K562 (cell line): ENCODE measurements at regions not wholly inside any gene's neighbourhood (a gene's known extent, or its start where the extent isn't known, plus 50 kb on each side); places are given as distances from the start of the nearest gene placed in this dataset.

ENCODE experiments used
- ATAC-seq: fragments of 200-7000 bp; cut with Tn5 transposase; 3 replicates; pipeline ENCODE4 v1.9.1; 2020; ENCODE audit warnings: moderate library complexity
- BruUV-seq: library from RNA; stranded (reverse); fragments of 400-500 nt; replicated peaks from 2 replicates; lab custom pipeline; 2021; lab: Mats Ljungman, UMichigan
- CTCF ChIA-PET: fragments of 300-600 bp; formaldehyde crosslinking; extraction: SDS; loops from one replicate; lab custom pipeline; 2021; ENCODE audit warnings: low intra/inter-chr PET ratio; lab: Yijun Ruan, JAX
- POLR2A ChIA-PET: fragments of 300-600, 350-650 bp; sonication (Branson Sonifier 250); formaldehyde crosslinking; extraction: SDS; loops from one replicate; lab custom pipeline; 2021; ENCODE audit warnings: antibody characterized with exemption, inconsistent platforms; lab: Yijun Ruan, JAX
- DNase-seq, 4 experiments: peaks; one replicate each; pipeline versions ENCODE4 v3.0.0 to v3.0.0-alpha.2; 2011 to 2018; ENCODE audit warnings: low spot score in 3 of 4, mixed read lengths in 3 of 4; ENCODE audit errors: extremely low read depth in 1 of 4
- FAIRE-seq: peaks from 2 replicates; lab custom pipeline; 2011; peaks lifted over from hg19 to GRCh38; lab: Jason Lieb, UNC
- H2AFZ ChIP-seq: 2 replicates; pipeline ENCODE4 v1.6.0; 2011; ENCODE audit warnings: low read depth, low read length, control low read depth, inconsistent platforms
- H3K27ac ChIP-seq: fragments of 200-600 bp; 3 replicates; pipeline ENCODE4 v1.8.0; 2011; ENCODE audit warnings: low read depth, mild to moderate bottlenecking, control low read depth, inconsistent platforms, low read length, moderate library complexity, mixed read lengths; ENCODE audit errors: extremely low read depth
- H3K27me3 ChIP-seq, 2 experiments: fragments of 300-600 bp in 1 of 2; 2 replicates in 1 of 2; 3 replicates in 1 of 2; pipeline versions ENCODE4 v1.6.0 to v1.8.0; 2011; ENCODE audit warnings: inconsistent platforms in 2 of 2, low read length in 2 of 2, mild to moderate bottlenecking in 1 of 2, mixed read lengths in 1 of 2, moderate library complexity in 1 of 2; ENCODE audit not compliant: control insufficient read depth in 2 of 2, insufficient read depth in 2 of 2
- H3K36me3 ChIP-seq: fragments of 300-600 bp; 3 replicates; pipeline ENCODE4 v1.8.0; 2011; ENCODE audit warnings: mild to moderate bottlenecking, low read length, inconsistent platforms; ENCODE audit not compliant: control insufficient read depth, insufficient read depth
- H3K4me1 ChIP-seq, 2 experiments: fragments of 200-600 bp in 1 of 2; replicated peaks in 1 of 2; 2 replicates in 1 of 2; 3 replicates in 1 of 2; pipeline versions ENCODE4 v1.5.1 to v1.8.0; 2011; ENCODE audit warnings: inconsistent platforms in 2 of 2, low read length in 2 of 2, mild to moderate bottlenecking in 1 of 2, mixed read lengths in 1 of 2, moderate library complexity in 1 of 2; ENCODE audit not compliant: control insufficient read depth in 2 of 2, insufficient read depth in 2 of 2
- H3K4me2 ChIP-seq: 2 replicates; pipeline ENCODE4 v1.6.1; 2011; ENCODE audit warnings: low read length, control low read depth, inconsistent platforms, mixed read lengths; ENCODE audit not compliant: insufficient read depth
- H3K4me3 ChIP-seq: fragments of 200-600 bp; sonication (generic), shearing (Covaris generic); 2 replicates; pipeline ENCODE4 v1.5.1; 2016; ENCODE audit warnings: control low read depth, inconsistent platforms
- H3K79me2 ChIP-seq: fragments of 200-600 bp; 3 replicates; pipeline ENCODE4 v1.8.0; 2011; ENCODE audit warnings: low read length, inconsistent platforms; ENCODE audit not compliant: control insufficient read depth, insufficient read depth
- H3K9ac ChIP-seq, 2 experiments: 2 replicates each; pipeline versions ENCODE4 v1.6.0 to v1.6.1; 2011; ENCODE audit warnings: low read depth in 2 of 2, low read length in 2 of 2, control low read depth in 1 of 2, inconsistent platforms in 1 of 2, mild to moderate bottlenecking in 1 of 2, mixed read lengths in 1 of 2; ENCODE audit not compliant: insufficient read depth in 1 of 2
- H3K9me1 ChIP-seq: one replicate; pipeline ENCODE4 v1.6.0; 2011; ENCODE audit warnings: inconsistent platforms, mild to moderate bottlenecking, low read length, moderate library complexity; ENCODE audit not compliant: control insufficient read depth, insufficient read depth
- H3K9me3 ChIP-seq: replicated peaks from 2 replicates; pipeline ENCODE4 v1.5.1; 2011; ENCODE audit warnings: low read depth, low read length, inconsistent platforms; ENCODE audit not compliant: control insufficient read depth, insufficient read depth
- H4K20me1 ChIP-seq: replicated peaks from 2 replicates; pipeline ENCODE4 v1.6.1; 2011; ENCODE audit warnings: low read length, inconsistent platforms, mixed read lengths; ENCODE audit not compliant: control insufficient read depth, insufficient read depth
- BRD4 ChIP-seq: fragments of 200-600 bp; sonication (generic); IDR thresholded peaks from 2 replicates; pipeline ENCODE4 v1.6.1; 2017; ENCODE audit warnings: inconsistent platforms
- CREB1 ChIP-seq, 2 experiments: sonication (generic) in 1 of 2; formaldehyde crosslinking in 1 of 2; IDR thresholded peaks; 2 replicates each; pipeline versions ENCODE4 v1.6.1 to v1.8.0; 2012 to 2022; ENCODE audit warnings: inconsistent platforms in 1 of 2, mild to moderate bottlenecking in 1 of 2, missing genetic modification reagents in 1 of 2, moderate library complexity in 1 of 2
- DPF2 ChIP-seq: fragments of 450-650 bp; IDR thresholded peaks from 2 replicates; pipeline ENCODE4 v1.6.1; 2016
- EP400 ChIP-seq: fragments of 450-650 bp; IDR thresholded peaks from 2 replicates; pipeline ENCODE4 v1.6.1; 2017; ENCODE audit warnings: antibody characterized with exemption, mild to moderate bottlenecking, moderate library complexity
- RCOR1 ChIP-seq, 2 experiments: IDR thresholded peaks; 2 replicates each; pipeline ENCODE4 v1.6.1; 2012; ENCODE audit warnings: low read depth in 2 of 2, low read length in 2 of 2, borderline replicate concordance in 1 of 2, improper control_type of control experiment in 1 of 2
- ZEB2 ChIP-seq: fragments of 450-650 bp; IDR thresholded peaks from 2 replicates; pipeline ENCODE4 v1.6.1; 2016
- ZNF232 ChIP-seq: sonication (generic); formaldehyde crosslinking; IDR thresholded peaks from 2 replicates; pipeline ENCODE4 v1.8.0; 2022; ENCODE audit warnings: mild to moderate bottlenecking, missing genetic modification reagents
- ZNF316 ChIP-seq: fragments of 450-650 bp; IDR thresholded peaks from 2 replicates; pipeline ENCODE4 v1.6.1; 2016
- WGBS: fragments of 100-300 bp; shearing (Covaris generic); methylation state at CpG from one replicate; pipeline ENCODE4 v1.1.6; 2016; ENCODE audit warnings: low coverage, mixed read lengths; ENCODE audit not compliant: insufficient coverage; ENCODE audit errors: missing lambda C conversion rate; 5-methylcytosine and 5-hydroxymethylcytosine counted together
- in situ Hi-C: fragments of 300-500 bp; cut with MboI; formaldehyde crosslinking; loops from 4 replicates; pipeline ENCODE4 v1.15.0; 2018; ENCODE audit warnings: inconsistent platforms, mixed read lengths
- intact Hi-C: fragments of 100-400 bp; cut with micrococcal nuclease; formaldehyde crosslinking; loops from 2 replicates; pipeline ENCODE4 v1.14.2; 2022
- TF ChIP-seq, protein P1 (sequence below): fragments of 200-800 bp; sonication (Bioruptor generic); IDR thresholded peaks from 2 replicates; pipeline ENCODE4 v1.6.1; 2017; ENCODE audit warnings: missing genetic modification characterization, missing compliant biosample characterization
- TF ChIP-seq, protein P2 (sequence below): sonication (generic); formaldehyde crosslinking; IDR thresholded peaks from 2 replicates; pipeline ENCODE4 v1.9.0; 2022; ENCODE audit warnings: mild to moderate bottlenecking, missing genetic modification reagents
- TF ChIP-seq, protein P3 (sequence below), 2 experiments: IDR thresholded peaks; 2 replicates each; pipeline ENCODE4 v1.6.1; 2012; ENCODE audit warnings: improper control_type of control experiment in 2 of 2, low read depth in 2 of 2, low read length in 2 of 2, borderline replicate concordance in 1 of 2

- no peak for TF ChIP-seq CREB1 (IDR thresholded peaks at IDR 0.05)
- no peak for TF ChIP-seq CREB1 (CRISPR knock-in tag; IDR thresholded peaks at IDR 0.05)
Measured at GRCh38 chrX:128216364-128216763, 164.2 kb upstream of the ACTRT1 start (continued).

- H4K20me1 ChIP-seq, result no peaks in the 10 kb centered on the region
- WGBS, result 0% methylated on average over 2 of the region's 2 CpGs
- in situ Hi-C loops (no loop called here), intact Hi-C loops (no loop called here)
- no peak for FAIRE-seq
- no peaks in the 10 kb centered on the region for H3K9me1 ChIP-seq
- ChIA-PET CTCF (no interaction called here), POLR2A (no interaction called here)
- no peaks in the 10 kb centered on the region for H3K79me2 ChIP-seq
- H3K9ac ChIP-seq, result no peak overlapping the region
- no peaks in the 10 kb centered on the region for H3K36me3 ChIP-seq
- no peak overlapping the region for H3K4me2 ChIP-seq
- no peak for ATAC-seq
- no peak overlapping the region for H3K27ac ChIP-seq
- H3K27me3 ChIP-seq, result no peaks in the 10 kb centered on the region
- BruUV-seq, result no TSS peak
- no peaks in the 10 kb centered on the region; the same call in 1 of the 2 replicates for H3K9me3 ChIP-seq
- no peak overlapping the region for H2AFZ ChIP-seq
- no peak for DNase-seq
- TF ChIP-seq, protein P1, sequence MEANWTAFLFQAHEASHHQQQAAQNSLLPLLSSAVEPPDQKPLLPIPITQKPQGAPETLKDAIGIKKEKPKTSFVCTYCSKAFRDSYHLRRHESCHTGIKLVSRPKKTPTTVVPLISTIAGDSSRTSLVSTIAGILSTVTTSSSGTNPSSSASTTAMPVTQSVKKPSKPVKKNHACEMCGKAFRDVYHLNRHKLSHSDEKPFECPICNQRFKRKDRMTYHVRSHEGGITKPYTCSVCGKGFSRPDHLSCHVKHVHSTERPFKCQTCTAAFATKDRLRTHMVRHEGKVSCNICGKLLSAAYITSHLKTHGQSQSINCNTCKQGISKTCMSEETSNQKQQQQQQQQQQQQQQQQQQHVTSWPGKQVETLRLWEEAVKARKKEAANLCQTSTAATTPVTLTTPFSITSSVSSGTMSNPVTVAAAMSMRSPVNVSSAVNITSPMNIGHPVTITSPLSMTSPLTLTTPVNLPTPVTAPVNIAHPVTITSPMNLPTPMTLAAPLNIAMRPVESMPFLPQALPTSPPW (CRISPR knock-in tag), result no peak
- no peak for TF ChIP-seq ZEB2
- TF ChIP-seq RCOR1 (IDR thresholded peaks at IDR 0.05; ENCODE audit: borderline replicate concordance in 1 of 2, low read depth in 2 of 2, low read length in 2 of 2), result no peak
- no peak for TF ChIP-seq DPF2
- TF ChIP-seq, protein P2, sequence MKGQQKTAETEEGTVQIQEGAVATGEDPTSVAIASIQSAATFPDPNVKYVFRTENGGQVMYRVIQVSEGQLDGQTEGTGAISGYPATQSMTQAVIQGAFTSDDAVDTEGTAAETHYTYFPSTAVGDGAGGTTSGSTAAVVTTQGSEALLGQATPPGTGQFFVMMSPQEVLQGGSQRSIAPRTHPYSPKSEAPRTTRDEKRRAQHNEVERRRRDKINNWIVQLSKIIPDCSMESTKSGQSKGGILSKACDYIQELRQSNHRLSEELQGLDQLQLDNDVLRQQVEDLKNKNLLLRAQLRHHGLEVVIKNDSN (CRISPR knock-in tag), result no peak
- TF ChIP-seq, protein P3, sequence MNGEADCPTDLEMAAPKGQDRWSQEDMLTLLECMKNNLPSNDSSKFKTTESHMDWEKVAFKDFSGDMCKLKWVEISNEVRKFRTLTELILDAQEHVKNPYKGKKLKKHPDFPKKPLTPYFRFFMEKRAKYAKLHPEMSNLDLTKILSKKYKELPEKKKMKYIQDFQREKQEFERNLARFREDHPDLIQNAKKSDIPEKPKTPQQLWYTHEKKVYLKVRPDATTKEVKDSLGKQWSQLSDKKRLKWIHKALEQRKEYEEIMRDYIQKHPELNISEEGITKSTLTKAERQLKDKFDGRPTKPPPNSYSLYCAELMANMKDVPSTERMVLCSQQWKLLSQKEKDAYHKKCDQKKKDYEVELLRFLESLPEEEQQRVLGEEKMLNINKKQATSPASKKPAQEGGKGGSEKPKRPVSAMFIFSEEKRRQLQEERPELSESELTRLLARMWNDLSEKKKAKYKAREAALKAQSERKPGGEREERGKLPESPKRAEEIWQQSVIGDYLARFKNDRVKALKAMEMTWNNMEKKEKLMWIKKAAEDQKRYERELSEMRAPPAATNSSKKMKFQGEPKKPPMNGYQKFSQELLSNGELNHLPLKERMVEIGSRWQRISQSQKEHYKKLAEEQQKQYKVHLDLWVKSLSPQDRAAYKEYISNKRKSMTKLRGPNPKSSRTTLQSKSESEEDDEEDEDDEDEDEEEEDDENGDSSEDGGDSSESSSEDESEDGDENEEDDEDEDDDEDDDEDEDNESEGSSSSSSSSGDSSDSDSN (IDR thresholded peaks at IDR 0.05; ENCODE audit: borderline replicate concordance in 1 of 2, low read depth in 2 of 2, low read length in 2 of 2), result no peak
- no peak for TF ChIP-seq BRD4
- no peak for TF ChIP-seq EP400
- TF ChIP-seq ZNF232 (CRISPR knock-in tag), result no peak
- no peak for TF ChIP-seq ZNF316
- H3K4me1 ChIP-seq, result no peaks in the 10 kb centered on the region
- H3K4me3 ChIP-seq, result no peak overlapping the region
Measured at GRCh38 chrX:128165884-128166408, 113.7 kb upstream of the ACTRT1 start.
